ENCODE measurements at regions not wholly inside any gene's neighbourhood (a gene's known extent, or its start where the extent isn't known, plus 50 kb on each side); places are given as distances from the start of the nearest gene placed in this dataset.
"Not testable (repeated sequence)": the region's sequence is repeated elsewhere in the genome, so short reads cannot be mapped to it uniquely, and the experiment has no call there.

DNA sequence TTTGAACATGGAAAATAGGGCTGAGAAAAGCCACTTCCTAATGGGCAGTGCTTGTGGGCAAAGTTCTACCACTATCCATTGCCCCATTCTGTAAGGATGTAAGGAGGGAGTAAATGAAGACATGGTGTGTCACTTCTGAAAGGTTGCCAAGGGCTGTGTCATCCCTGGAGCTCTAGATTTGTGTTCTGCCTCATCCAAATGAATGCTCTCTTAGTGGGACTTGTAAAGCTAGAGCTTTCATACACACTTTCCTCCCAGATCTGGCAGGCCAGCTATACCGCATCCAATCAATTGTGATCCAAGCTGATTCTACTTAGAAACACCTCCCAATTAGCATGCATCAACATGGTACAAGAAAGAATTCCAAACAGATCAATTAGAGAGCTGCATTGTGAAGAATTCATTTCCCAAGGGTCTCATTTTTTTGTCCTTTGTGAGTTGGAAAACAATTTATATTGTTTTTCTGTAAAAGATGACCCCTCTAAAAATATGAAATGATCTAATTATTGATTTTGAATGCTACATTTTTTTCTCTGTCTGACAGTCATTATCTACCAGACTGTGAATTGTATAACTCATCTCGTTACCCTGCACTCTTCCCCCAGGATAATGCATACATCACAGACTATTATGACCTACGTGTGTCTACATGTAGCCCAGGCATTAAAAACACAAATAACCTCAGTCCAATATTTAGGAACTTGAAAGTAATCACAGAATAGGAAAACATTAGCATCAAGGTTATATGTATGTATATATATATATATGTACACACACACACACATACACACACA lies 117.1 kb upstream of the DUSP10 start:
- Histone ChIP-seq H3K4me3 (no peak overlapping the region), H3K36me3 (no peaks in the 10 kb centered on the region), H3K27me3 (no peaks in the 10 kb centered on the region), H3K4me1 (no peaks in the 10 kb centered on the region), H3K27ac (no peak overlapping the region), H3K9me3 (no peaks in the 10 kb centered on the region)
- WGBS, 2 donors, result 87 to 92% methylated on average over 3 of the region's 3 CpGs
- no peak for DNase-seq
- no peak for TF ChIP-seq POLR2AphosphoS5 (IDR thresholded peaks at IDR 0.05)
- no peak for TF ChIP-seq POLR2A (IDR thresholded peaks at IDR 0.05)
- TF ChIP-seq EP300 (IDR thresholded peaks at IDR 0.05), result no peak
- TF ChIP-seq, protein P1, sequence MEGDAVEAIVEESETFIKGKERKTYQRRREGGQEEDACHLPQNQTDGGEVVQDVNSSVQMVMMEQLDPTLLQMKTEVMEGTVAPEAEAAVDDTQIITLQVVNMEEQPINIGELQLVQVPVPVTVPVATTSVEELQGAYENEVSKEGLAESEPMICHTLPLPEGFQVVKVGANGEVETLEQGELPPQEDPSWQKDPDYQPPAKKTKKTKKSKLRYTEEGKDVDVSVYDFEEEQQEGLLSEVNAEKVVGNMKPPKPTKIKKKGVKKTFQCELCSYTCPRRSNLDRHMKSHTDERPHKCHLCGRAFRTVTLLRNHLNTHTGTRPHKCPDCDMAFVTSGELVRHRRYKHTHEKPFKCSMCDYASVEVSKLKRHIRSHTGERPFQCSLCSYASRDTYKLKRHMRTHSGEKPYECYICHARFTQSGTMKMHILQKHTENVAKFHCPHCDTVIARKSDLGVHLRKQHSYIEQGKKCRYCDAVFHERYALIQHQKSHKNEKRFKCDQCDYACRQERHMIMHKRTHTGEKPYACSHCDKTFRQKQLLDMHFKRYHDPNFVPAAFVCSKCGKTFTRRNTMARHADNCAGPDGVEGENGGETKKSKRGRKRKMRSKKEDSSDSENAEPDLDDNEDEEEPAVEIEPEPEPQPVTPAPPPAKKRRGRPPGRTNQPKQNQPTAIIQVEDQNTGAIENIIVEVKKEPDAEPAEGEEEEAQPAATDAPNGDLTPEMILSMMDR (IDR thresholded peaks at IDR 0.05), result no peak
- intact Hi-C loops (cut with DNase I), result no loop called here

DNA sequence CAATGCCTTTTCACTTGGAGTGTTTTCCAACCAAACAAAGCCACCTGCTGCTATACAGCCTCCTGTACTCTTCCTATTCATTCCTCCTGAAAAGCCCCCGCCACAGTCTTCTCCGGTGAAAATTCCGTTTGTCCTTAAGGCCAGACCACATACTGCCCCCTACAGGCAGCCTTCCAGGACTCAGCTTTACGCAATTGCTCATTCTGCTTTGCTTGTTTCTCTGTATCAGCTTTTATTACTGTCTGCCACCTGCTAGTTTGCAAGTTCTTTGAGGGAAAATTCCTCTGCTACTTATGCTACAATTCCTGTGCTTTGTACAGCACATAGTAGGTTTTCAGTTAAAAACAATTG lies 115.2 kb upstream of the DUSP10 start:
- 52 to 57% methylated on average over 2 of the region's 4 CpGs for WGBS, 2 donors
- H3K36me3 ChIP-seq; H3K27me3 ChIP-seq; H3K4me1 ChIP-seq; DNase-seq; H3K9me3 ChIP-seq; H3K4me3 ChIP-seq; intact Hi-C loops (cut with DNase I); H3K27ac ChIP-seq: not testable (repeated sequence)

DNA sequence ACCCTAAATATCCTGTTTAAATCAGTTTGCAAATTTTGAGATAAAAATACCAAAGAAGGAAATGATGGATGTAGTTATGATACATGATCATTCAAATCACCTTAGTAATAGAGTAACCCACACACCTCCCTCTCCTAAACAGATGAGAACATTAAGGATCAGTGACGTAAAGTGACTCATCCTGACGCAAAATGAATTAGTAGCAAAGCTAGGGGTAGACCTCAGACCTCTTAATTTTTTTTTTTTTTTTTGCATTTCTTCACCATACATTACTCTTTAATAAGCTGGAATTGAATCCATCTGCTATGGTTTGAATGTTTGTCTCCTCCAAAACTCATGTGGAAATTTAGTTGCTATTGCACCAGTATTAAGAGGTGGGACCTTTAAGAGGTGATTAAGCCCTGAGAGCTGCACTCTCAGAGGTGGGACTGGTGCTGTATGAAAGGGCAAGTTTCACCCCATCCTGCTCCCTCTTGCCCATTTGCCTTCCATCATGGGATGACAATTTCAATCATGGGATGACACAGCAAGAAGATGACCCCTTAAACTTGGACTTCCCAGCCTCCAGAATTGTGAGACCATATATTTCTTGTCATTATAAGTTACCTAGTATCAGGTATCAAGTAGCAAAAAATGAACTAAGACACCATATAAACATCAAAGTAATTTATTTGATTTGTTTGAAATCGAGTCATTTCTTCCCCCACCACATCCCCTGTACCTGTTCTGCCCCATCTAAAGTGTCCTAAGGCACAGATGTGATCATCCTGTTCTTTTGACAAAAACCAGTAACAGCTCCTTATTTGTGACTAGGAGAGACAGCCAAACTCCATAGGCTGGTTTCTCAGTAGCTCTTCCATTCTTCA lies 114.6 kb upstream of the DUSP10 start:
- H3K4me1 ChIP-seq, result no peaks in the 10 kb centered on the region
- TF ChIP-seq POLR2AphosphoS5 (IDR thresholded peaks at IDR 0.05) (no peak), EP300 (IDR thresholded peaks at IDR 0.05) (no peak), POLR2A (IDR thresholded peaks at IDR 0.05) (no peak)
- TF ChIP-seq, protein P1 (IDR thresholded peaks at IDR 0.05), result no peak
- no peak overlapping the region for H3K27ac ChIP-seq
- H3K27me3 ChIP-seq, result no peaks in the 10 kb centered on the region
- H3K9me3 ChIP-seq, result no peaks in the 10 kb centered on the region
- 73 to 95% methylated on average over 3 of the region's 3 CpGs for WGBS, 2 donors
- no peak for DNase-seq
- no peaks in the 10 kb centered on the region for H3K36me3 ChIP-seq
- H3K4me3 ChIP-seq, result no peak overlapping the region
- intact Hi-C loops (cut with DNase I), result no loop called here

GRCh38 chr1:221855156-221855555 lies 113.3 kb upstream of the DUSP10 start:
- Histone ChIP-seq H3K27ac (no peak overlapping the region), H3K36me3 (no peaks in the 10 kb centered on the region), H3K9me3 (no peaks in the 10 kb centered on the region), H3K4me1 (no peaks in the 10 kb centered on the region), H3K27me3 (no peaks in the 10 kb centered on the region), H3K4me3 (no peak overlapping the region)
- no peak for TF ChIP-seq POLR2AphosphoS5 (IDR thresholded peaks at IDR 0.05)
- TF ChIP-seq, protein P1 (IDR thresholded peaks at IDR 0.05), result no peak
- no peak for TF ChIP-seq EP300 (IDR thresholded peaks at IDR 0.05)
- no peak for TF ChIP-seq POLR2A (IDR thresholded peaks at IDR 0.05)
- intact Hi-C loops (cut with DNase I), result no loop called here
- DNase-seq, result no peak
- 94 to 95% methylated on average over 2 of the region's 2 CpGs for WGBS, 2 donors

DNA sequence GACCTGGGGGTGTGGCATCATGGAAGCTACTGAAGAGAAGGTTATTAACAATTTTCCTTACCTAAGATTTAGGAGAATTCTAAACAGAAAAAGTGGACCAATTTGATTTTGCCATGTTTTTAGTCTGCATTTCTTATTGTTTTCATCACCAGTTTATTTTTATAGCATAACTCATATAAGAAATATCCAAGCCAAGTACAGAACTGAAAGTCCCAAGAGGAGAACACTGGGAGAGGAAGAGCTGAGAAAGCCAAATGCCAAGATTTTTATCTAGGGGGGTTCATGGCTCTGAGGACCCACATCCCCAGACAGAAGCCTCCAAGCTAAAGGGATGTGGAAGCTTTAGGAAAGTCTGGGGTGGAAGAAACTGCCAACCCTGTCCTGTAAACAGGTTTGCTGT lies 109.4 kb upstream of the DUSP10 start:
- Histone ChIP-seq H3K27ac (no peak overlapping the region), H3K27me3 (no peaks in the 10 kb centered on the region), H3K9me3 (no peaks in the 10 kb centered on the region), H3K4me1 (peaks cover 0 to 4% (median 1%) of the 10 kb centered on the region in 4 donors), H3K4me3 (no peak overlapping the region), H3K36me3 (no peaks in the 10 kb centered on the region)
- intact Hi-C loops (cut with DNase I), result no loop called here
- no peak for DNase-seq
- TF ChIP-seq, protein P1 (IDR thresholded peaks at IDR 0.05), result no peak
- TF ChIP-seq POLR2A (IDR thresholded peaks at IDR 0.05) (no peak), EP300 (IDR thresholded peaks at IDR 0.05) (no peak), POLR2AphosphoS5 (IDR thresholded peaks at IDR 0.05) (no peak)

Data from sigmoid colon (tissue), 6 donors.